KMS-11 (cell line): ENCODE measurements at regions not wholly inside any gene's neighbourhood (a gene's known extent, or its start where the extent isn't known, plus 50 kb on each side); places are given as distances from the start of the nearest gene placed in this dataset.

Source experiments
- H2AFZ ChIP-seq: fragments of 200-600 bp; sonication (generic); 2 replicates; pipeline ENCODE4 v1.6.1; 2016; ENCODE audit warnings: antibody characterized with exemption, mixed run types, low read depth
- H3K27ac ChIP-seq: fragments of 200-600 bp; sonication (generic); 2 replicates; pipeline ENCODE4 v1.6.1; 2016; ENCODE audit warnings: mild to moderate bottlenecking, mixed run types
- H3K27me3 ChIP-seq: fragments of 200-600 bp; sonication (generic); 2 replicates; pipeline ENCODE4 v1.6.1; 2017; ENCODE audit warnings: mild to moderate bottlenecking, low read depth, mixed run types, moderate library complexity; ENCODE audit not compliant: insufficient read depth
- H3K36me3 ChIP-seq: fragments of 200-600 bp; sonication (generic); 2 replicates; pipeline ENCODE4 v1.6.1; 2017; ENCODE audit warnings: mild to moderate bottlenecking, mixed run types; ENCODE audit not compliant: insufficient read depth
- H3K4me1 ChIP-seq: fragments of 200-600 bp; sonication (generic); 2 replicates; pipeline ENCODE4 v1.6.1; 2016; ENCODE audit warnings: mild to moderate bottlenecking, low read depth, mixed run types; ENCODE audit not compliant: poor library complexity, severe bottlenecking
- H3K4me2 ChIP-seq: fragments of 200-600 bp; sonication (generic); 2 replicates; pipeline ENCODE4 v1.7.0; 2016; ENCODE audit warnings: mild to moderate bottlenecking, mixed run types
- H3K4me3 ChIP-seq: fragments of 200-600 bp; sonication (generic); IDR thresholded peaks from 2 replicates; pipeline ENCODE4 v1.6.1; 2017; ENCODE audit warnings: low read depth, low read length, mixed read lengths; ENCODE audit not compliant: insufficient read depth
- H3K79me2 ChIP-seq: fragments of 200-600 bp; sonication (generic); 2 replicates; pipeline ENCODE4 v1.6.1; 2016; ENCODE audit warnings: low read depth, mixed run types; ENCODE audit not compliant: insufficient read depth
- H3K9ac ChIP-seq: fragments of 200-600 bp; sonication (generic); 2 replicates; pipeline ENCODE4 v1.6.1; 2016; ENCODE audit warnings: mild to moderate bottlenecking, mixed run types
- H4K20me1 ChIP-seq: fragments of 200-600 bp; sonication (generic); 2 replicates; pipeline ENCODE4 v1.6.1; 2016; ENCODE audit warnings: mild to moderate bottlenecking, mixed run types; ENCODE audit not compliant: insufficient read depth
- TF ChIP-seq, protein P1 (sequence below): fragments of 200-600 bp; sonication (generic); conservative IDR thresholded peaks from 2 replicates; pipeline ENCODE4 v1.6.1; 2017; ENCODE audit warnings: low read depth, mild to moderate bottlenecking, antibody characterized with exemption, low read length, moderate library complexity, mixed read lengths

DNA sequence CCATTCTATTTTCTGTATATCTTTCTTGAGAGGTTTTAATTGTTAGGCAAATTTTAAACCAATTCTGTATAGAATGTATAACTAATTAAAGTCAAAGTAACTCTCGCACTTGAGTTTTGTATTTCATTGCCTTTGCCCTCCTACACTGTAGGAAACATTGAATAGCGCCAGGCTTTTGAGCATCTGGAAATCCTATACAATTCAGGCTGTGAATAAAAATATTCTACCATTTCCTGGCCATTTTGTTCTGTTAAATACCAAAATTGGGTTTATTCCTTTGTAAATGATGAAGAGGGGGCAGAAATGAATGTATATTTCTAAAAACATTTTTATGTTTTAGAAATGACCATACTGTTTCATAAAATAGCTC lies 571.8 kb upstream of the CLINT1 start:
- Histone ChIP-seq H3K27me3 (no peaks in the 10 kb centered on the region), H3K79me2 (no peaks in the 10 kb centered on the region), H3K4me2 (0 out of 2 replicates have a peak overlapping the region, but pooled peaks have one; percentile 5), H2AFZ (no peak overlapping the region), H3K4me1 (peaks cover 37% of the 10 kb centered on the region), H3K27ac (no peak overlapping the region), H3K36me3 (no peaks in the 10 kb centered on the region), H3K9ac (no peak overlapping the region), H3K4me3 (no peak overlapping the region), H4K20me1 (no peaks in the 10 kb centered on the region)
- TF ChIP-seq, protein P1, sequence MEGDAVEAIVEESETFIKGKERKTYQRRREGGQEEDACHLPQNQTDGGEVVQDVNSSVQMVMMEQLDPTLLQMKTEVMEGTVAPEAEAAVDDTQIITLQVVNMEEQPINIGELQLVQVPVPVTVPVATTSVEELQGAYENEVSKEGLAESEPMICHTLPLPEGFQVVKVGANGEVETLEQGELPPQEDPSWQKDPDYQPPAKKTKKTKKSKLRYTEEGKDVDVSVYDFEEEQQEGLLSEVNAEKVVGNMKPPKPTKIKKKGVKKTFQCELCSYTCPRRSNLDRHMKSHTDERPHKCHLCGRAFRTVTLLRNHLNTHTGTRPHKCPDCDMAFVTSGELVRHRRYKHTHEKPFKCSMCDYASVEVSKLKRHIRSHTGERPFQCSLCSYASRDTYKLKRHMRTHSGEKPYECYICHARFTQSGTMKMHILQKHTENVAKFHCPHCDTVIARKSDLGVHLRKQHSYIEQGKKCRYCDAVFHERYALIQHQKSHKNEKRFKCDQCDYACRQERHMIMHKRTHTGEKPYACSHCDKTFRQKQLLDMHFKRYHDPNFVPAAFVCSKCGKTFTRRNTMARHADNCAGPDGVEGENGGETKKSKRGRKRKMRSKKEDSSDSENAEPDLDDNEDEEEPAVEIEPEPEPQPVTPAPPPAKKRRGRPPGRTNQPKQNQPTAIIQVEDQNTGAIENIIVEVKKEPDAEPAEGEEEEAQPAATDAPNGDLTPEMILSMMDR = no peak

DNA sequence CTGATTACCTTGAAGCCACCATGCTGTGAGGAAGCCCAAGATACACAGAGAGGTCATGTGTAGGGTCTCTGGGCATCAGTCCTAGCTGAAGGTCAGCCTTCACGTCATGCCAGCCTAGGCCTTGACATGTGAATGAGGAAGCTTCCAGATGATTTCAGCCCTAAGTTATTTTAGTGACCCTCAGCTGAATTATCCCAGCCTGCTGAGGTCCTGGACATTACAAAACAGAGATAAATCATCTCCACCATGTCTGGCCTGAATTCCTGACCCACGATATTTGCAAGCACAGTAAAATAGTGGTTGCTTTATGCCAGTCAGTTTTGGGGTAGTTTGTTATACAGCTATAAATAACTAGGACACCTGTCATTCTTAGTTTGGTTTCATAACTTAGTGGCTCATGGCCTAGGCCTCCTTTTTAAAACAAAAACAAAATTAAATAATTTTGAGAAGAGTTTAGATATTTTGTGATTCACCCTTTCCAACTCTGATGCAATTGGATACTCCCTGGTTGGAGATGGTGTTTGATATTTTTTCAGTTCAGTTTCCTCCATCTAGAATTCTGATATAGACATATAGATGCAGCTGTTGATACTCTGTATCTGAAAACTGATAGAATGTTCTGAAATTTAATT lies 571.3 kb upstream of the CLINT1 start:
- Histone ChIP-seq H3K27ac (no peak overlapping the region), H3K27me3 (no peaks in the 10 kb centered on the region), H3K79me2 (no peaks in the 10 kb centered on the region), H2AFZ (no peak overlapping the region), H3K9ac (no peak overlapping the region), H3K4me1 (peaks cover 32% of the 10 kb centered on the region), H3K4me3 (no peak overlapping the region), H3K4me2 (no peak overlapping the region), H3K36me3 (no peaks in the 10 kb centered on the region), H4K20me1 (no peaks in the 10 kb centered on the region)
- TF ChIP-seq, protein P1 = no peak

DNA sequence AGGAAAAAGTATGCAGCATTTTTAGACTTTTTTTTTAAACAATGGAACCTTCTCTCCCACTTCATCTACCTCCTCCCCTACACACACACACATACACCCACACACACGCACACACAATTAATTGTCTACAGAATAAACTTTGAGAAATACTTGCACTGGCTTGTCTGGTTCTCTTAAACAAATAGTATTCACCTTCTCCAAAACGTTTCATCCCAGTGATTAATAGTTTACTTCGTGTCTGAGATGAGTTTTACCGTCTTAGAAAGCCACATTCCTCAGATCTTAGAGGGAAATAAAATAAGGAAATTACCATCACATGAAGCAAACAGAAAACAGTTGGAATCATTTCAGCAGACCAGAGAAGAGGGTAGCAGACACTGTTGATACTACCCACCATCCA lies 570.6 kb upstream of the CLINT1 start:
- Histone ChIP-seq H3K4me3 (no peak overlapping the region), H3K27me3 (no peaks in the 10 kb centered on the region), H3K27ac (no peak overlapping the region), H3K4me1 (peaks cover 24% of the 10 kb centered on the region), H2AFZ (no peak overlapping the region), H3K9ac (no peak overlapping the region), H3K36me3 (no peaks in the 10 kb centered on the region), H4K20me1 (no peaks in the 10 kb centered on the region), H3K4me2 (no peak overlapping the region), H3K79me2 (no peaks in the 10 kb centered on the region)
- TF ChIP-seq, protein P1 = no peak

DNA sequence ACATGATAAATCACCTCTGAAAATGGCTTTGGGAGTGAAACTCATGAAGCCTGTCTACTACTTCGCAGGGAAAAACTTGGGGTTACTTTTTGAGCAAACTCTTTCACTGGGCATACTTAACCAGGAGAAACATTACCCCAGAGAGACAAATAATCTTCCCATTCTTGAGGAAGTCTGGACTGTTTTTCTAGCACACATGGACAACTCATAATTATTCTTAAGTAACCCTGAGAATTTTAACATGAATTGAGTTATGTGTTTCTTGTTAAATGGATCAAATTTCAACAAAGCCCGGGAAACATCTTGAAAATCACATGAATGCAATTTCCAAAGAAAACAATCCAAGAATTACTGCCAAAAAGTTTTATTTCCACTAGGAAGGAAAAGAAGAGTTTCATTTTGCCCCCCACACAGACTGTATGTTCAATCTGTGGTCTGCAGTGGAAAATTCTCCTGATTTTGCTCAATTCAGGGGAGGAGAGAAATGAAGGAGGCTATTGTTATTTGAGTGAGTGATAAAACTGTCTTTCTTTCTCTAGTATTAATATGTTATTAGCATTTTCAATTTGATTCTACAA lies 564.8 kb upstream of the CLINT1 start:
- no peaks in the 10 kb centered on the region for H3K27me3 ChIP-seq
- TF ChIP-seq, protein P1 = no peak
- no peak overlapping the region for H3K4me3 ChIP-seq
- H3K79me2 ChIP-seq = no peaks in the 10 kb centered on the region
- no peaks in the 10 kb centered on the region for H3K4me1 ChIP-seq
- H3K4me2 ChIP-seq = no peak overlapping the region
- H3K9ac ChIP-seq = no peak overlapping the region
- no peak overlapping the region for H3K27ac ChIP-seq
- H2AFZ ChIP-seq = no peak overlapping the region
- no peaks in the 10 kb centered on the region for H4K20me1 ChIP-seq
- H3K36me3 ChIP-seq = no peaks in the 10 kb centered on the region
